Right hindlimb (tissue), 1 donor: ENCODE measurements at regions not wholly inside any gene's neighbourhood (a gene's known extent, or its start where the extent isn't known, plus 50 kb on each side); places are given as distances from the start of the nearest gene placed in this dataset.

Source experiments
- DNase-seq: peaks from one replicate; pipeline ENCODE4 v3.0.0-alpha.2; 2018

GRCh38 chr9:117945286-117945685 is 241.1 kb downstream of the TLR4 start:
- no peak for DNase-seq

GRCh38 chr9:117951127-117951526 is 246.9 kb downstream of the TLR4 start:
- no peak for DNase-seq

- DNase-seq, result peak; percentile 32
These were observed 248.4 kb downstream of the TLR4 start for GRCh38 chr9:117952581-117952980.

- no peak for DNase-seq
These were observed 253.1 kb downstream of the TLR4 start for GRCh38 chr9:117957267-117957666.

GRCh38 chr9:117958726-117959125 is 254.5 kb downstream of the TLR4 start:
- no peak for DNase-seq

- DNase-seq, result no peak
These were observed 259.4 kb downstream of the TLR4 start for GRCh38 chr9:117963493-117964090.

- DNase-seq, result no peak
These were observed 266.3 kb downstream of the TLR4 start for GRCh38 chr9:117970276-117971050.

GRCh38 chr9:117974108-117974507 is 269.9 kb downstream of the TLR4 start:
- DNase-seq, result no peak

GRCh38 chr9:117979914-117980313 is 275.7 kb downstream of the TLR4 start:
- DNase-seq, result no peak

GRCh38 chr9:117987945-117988344 is 283.7 kb downstream of the TLR4 start:
- no peak for DNase-seq

GRCh38 chr9:117992006-117992405 is 287.8 kb downstream of the TLR4 start:
- no peak for DNase-seq

GRCh38 chr9:118000581-118000980 is 296.4 kb downstream of the TLR4 start:
- no peak for DNase-seq

- DNase-seq, result no peak
These were observed 299.0 kb downstream of the TLR4 start for GRCh38 chr9:118003240-118003639.

GRCh38 chr9:118008246-118008645 is 304.0 kb downstream of the TLR4 start:
- no peak for DNase-seq

- no peak for DNase-seq
These were observed 305.4 kb downstream of the TLR4 start for GRCh38 chr9:118009614-118010013.

- peak; percentile 14 for DNase-seq
These were observed 313.5 kb downstream of the TLR4 start for GRCh38 chr9:118017607-118018122.

- no peak for DNase-seq
These were observed 319.4 kb downstream of the TLR4 start for GRCh38 chr9:118023644-118024043.

GRCh38 chr9:118028225-118028624 is 324.0 kb downstream of the TLR4 start:
- DNase-seq, result no peak

GRCh38 chr9:118029425-118029824 is 325.2 kb downstream of the TLR4 start:
- DNase-seq, result no peak

- no peak for DNase-seq
These were observed 330.5 kb downstream of the TLR4 start for GRCh38 chr9:118034701-118035100.

- DNase-seq, result no peak
These were observed 334.5 kb downstream of the TLR4 start for GRCh38 chr9:118038713-118039112.

GRCh38 chr9:118058227-118058626 is 354.0 kb downstream of the TLR4 start:
- no peak for DNase-seq

GRCh38 chr9:118059484-118060278 is 355.5 kb downstream of the TLR4 start:
- peak; percentile 17 for DNase-seq

- no peak for DNase-seq
These were observed 379.0 kb downstream of the TLR4 start for GRCh38 chr9:118083161-118083560.
